ENCODE measurements at regions not wholly inside any gene's neighbourhood (a gene's known extent, or its start where the extent isn't known, plus 50 kb on each side); places are given as distances from the start of the nearest gene placed in this dataset.

DNA sequence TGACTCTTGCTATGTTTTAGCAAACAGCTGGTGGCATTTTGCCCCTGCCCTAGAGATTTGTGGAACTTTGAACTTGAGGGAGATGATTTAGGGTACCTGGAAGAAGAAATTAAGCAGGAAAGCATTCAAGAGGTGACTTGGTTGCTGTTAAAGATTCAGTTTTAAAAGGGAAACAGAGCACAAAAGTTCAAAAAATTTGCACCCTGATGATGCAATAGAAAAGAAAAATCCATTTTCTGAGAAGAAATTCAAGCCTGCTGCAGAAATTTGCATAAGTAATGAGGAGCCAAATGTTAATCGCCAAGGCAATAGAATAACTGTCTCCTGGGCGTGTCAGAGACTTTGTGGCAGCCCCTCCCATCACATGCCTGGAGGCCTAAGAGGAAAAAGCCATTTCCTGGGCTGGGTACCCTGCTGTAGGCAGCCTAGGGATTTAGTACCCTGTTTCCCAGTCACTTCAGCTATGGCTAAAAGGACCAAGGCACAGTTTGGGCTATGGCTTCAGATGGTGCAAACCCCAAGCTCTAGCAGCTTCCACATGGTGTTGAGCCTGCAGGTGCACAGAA is 958.5 kb upstream of the MIR17HG start:
- no peak; the same call in 1 of the 2 replicates for ATAC-seq
- Mint-ChIP-seq H3K4me3 (no peak overlapping the region), H3K27me3 (ENCODE audit: low read depth) (no peaks in the 10 kb centered on the region), H3K27ac (no peak overlapping the region), H3K9me3 (peaks cover 40% of the 10 kb centered on the region), H3K4me1 (peaks cover 5% of the 10 kb centered on the region), H3K36me3 (peaks cover 29% of the 10 kb centered on the region)
- TF ChIP-seq TEAD1 (CRISPR knock-in tag; IDR thresholded peaks at IDR 0.05), result no peak
- no peak for TF ChIP-seq NR1H2 (CRISPR knock-in tag; IDR thresholded peaks at IDR 0.05)
- no peak for TF ChIP-seq ZNF219 (CRISPR knock-in tag; IDR thresholded peaks at IDR 0.05; ENCODE audit: borderline replicate concordance)
- no peak for TF ChIP-seq KAT7 (CRISPR knock-in tag; IDR thresholded peaks at IDR 0.05; ENCODE audit: borderline replicate concordance)
- TF ChIP-seq, protein P1, sequence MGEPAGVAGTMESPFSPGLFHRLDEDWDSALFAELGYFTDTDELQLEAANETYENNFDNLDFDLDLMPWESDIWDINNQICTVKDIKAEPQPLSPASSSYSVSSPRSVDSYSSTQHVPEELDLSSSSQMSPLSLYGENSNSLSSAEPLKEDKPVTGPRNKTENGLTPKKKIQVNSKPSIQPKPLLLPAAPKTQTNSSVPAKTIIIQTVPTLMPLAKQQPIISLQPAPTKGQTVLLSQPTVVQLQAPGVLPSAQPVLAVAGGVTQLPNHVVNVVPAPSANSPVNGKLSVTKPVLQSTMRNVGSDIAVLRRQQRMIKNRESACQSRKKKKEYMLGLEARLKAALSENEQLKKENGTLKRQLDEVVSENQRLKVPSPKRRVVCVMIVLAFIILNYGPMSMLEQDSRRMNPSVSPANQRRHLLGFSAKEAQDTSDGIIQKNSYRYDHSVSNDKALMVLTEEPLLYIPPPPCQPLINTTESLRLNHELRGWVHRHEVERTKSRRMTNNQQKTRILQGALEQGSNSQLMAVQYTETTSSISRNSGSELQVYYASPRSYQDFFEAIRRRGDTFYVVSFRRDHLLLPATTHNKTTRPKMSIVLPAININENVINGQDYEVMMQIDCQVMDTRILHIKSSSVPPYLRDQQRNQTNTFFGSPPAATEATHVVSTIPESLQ (CRISPR knock-in tag; IDR thresholded peaks at IDR 0.05), result no peak
- no peak for TF ChIP-seq EMX1 (CRISPR knock-in tag; IDR thresholded peaks at IDR 0.05)
- ChIA-PET POLR2A (no interaction called here), CTCF (no interaction called here)
- DNase-seq (ENCODE audit: low spot score), result no peak

DNA sequence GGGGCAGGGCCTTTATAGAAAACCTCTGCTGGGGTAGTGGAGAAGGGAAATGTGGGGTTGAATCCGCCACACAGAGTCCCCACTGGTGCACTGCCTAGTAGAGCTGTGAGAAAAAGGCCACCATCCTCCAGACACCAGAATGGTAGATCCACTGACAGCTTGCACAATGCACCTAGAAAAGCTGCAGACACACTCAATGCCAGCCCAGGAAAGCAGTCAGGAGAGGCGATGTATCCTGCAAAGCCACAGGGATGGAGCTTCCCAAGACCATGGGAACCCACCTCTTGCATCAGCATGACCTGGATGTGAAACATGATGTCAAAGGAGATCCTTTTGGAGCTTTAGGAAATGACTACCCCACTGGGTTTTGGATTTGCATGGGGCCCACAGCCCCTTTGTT is 958.0 kb upstream of the MIR17HG start:
- ATAC-seq, result no peak
- H3K4me1 Mint-ChIP-seq, result peaks cover 5% of the 10 kb centered on the region
- H3K9me3 Mint-ChIP-seq, result peaks cover 40% of the 10 kb centered on the region
- H3K4me3 Mint-ChIP-seq, result no peak overlapping the region
- H3K27me3 Mint-ChIP-seq (ENCODE audit: low read depth), result no peaks in the 10 kb centered on the region
- ChIA-PET POLR2A (no interaction called here), CTCF (no interaction called here)
- DNase-seq (ENCODE audit: low spot score), result no peak
- H3K36me3 Mint-ChIP-seq, result peaks cover 29% of the 10 kb centered on the region
- no peak overlapping the region for H3K27ac Mint-ChIP-seq
- TF ChIP-seq, protein P2, sequence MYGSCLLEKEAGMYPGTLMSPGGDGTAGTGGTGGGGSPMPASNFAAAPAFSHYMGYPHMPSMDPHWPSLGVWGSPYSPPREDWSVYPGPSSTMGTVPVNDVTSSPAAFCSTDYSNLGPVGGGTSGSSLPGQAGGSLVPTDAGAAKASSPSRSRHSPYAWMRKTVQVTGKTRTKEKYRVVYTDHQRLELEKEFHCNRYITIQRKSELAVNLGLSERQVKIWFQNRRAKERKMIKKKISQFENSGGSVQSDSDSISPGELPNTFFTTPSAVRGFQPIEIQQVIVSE (CRISPR knock-in tag; IDR thresholded peaks at IDR 0.05; ENCODE audit: borderline replicate concordance), result no peak
- TF ChIP-seq GRHL2 (CRISPR knock-in tag; IDR thresholded peaks at IDR 0.05; ENCODE audit: insufficient replicate concordance, severe bottlenecking) (no peak), MYBL2 (CRISPR knock-in tag; IDR thresholded peaks at IDR 0.05) (no peak), OVOL2 (CRISPR knock-in tag; IDR thresholded peaks at IDR 0.05; ENCODE audit: borderline replicate concordance) (no peak), ZBTB21 (CRISPR knock-in tag; IDR thresholded peaks at IDR 0.05; ENCODE audit: borderline replicate concordance) (no peak), CBFB (CRISPR knock-in tag; IDR thresholded peaks at IDR 0.05; ENCODE audit: low read depth) (no peak), KAT7 (CRISPR knock-in tag; IDR thresholded peaks at IDR 0.05; ENCODE audit: borderline replicate concordance) (no peak), FOXJ3 (CRISPR knock-in tag; IDR thresholded peaks at IDR 0.05; ENCODE audit: borderline replicate concordance) (no peak), ZNF219 (CRISPR knock-in tag; IDR thresholded peaks at IDR 0.05; ENCODE audit: borderline replicate concordance) (no peak)
- TF ChIP-seq, protein P3, sequence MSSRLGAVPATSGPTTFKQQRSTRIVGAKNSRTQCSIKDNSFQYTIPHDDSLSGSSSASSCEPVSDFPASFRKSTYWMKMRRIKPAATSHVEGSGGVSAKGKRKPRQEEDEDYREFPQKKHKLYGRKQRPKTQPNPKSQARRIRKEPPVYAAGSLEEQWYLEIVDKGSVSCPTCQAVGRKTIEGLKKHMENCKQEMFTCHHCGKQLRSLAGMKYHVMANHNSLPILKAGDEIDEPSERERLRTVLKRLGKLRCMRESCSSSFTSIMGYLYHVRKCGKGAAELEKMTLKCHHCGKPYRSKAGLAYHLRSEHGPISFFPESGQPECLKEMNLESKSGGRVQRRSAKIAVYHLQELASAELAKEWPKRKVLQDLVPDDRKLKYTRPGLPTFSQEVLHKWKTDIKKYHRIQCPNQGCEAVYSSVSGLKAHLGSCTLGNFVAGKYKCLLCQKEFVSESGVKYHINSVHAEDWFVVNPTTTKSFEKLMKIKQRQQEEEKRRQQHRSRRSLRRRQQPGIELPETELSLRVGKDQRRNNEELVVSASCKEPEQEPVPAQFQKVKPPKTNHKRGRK (CRISPR knock-in tag; IDR thresholded peaks at IDR 0.05; ENCODE audit: borderline replicate concordance), result no peak
- TF ChIP-seq, protein P4, sequence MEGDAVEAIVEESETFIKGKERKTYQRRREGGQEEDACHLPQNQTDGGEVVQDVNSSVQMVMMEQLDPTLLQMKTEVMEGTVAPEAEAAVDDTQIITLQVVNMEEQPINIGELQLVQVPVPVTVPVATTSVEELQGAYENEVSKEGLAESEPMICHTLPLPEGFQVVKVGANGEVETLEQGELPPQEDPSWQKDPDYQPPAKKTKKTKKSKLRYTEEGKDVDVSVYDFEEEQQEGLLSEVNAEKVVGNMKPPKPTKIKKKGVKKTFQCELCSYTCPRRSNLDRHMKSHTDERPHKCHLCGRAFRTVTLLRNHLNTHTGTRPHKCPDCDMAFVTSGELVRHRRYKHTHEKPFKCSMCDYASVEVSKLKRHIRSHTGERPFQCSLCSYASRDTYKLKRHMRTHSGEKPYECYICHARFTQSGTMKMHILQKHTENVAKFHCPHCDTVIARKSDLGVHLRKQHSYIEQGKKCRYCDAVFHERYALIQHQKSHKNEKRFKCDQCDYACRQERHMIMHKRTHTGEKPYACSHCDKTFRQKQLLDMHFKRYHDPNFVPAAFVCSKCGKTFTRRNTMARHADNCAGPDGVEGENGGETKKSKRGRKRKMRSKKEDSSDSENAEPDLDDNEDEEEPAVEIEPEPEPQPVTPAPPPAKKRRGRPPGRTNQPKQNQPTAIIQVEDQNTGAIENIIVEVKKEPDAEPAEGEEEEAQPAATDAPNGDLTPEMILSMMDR (IDR thresholded peaks at IDR 0.05), result no peak
- TF ChIP-seq, protein P5, sequence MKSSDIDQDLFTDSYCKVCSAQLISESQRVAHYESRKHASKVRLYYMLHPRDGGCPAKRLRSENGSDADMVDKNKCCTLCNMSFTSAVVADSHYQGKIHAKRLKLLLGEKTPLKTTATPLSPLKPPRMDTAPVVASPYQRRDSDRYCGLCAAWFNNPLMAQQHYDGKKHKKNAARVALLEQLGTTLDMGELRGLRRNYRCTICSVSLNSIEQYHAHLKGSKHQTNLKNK (CRISPR knock-in tag; IDR thresholded peaks at IDR 0.05), result no peak
- TF ChIP-seq, protein P6, sequence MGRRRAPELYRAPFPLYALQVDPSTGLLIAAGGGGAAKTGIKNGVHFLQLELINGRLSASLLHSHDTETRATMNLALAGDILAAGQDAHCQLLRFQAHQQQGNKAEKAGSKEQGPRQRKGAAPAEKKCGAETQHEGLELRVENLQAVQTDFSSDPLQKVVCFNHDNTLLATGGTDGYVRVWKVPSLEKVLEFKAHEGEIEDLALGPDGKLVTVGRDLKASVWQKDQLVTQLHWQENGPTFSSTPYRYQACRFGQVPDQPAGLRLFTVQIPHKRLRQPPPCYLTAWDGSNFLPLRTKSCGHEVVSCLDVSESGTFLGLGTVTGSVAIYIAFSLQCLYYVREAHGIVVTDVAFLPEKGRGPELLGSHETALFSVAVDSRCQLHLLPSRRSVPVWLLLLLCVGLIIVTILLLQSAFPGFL (CRISPR knock-in tag; IDR thresholded peaks at IDR 0.05; ENCODE audit: borderline replicate concordance), result no peak
- TF ChIP-seq, protein P7, sequence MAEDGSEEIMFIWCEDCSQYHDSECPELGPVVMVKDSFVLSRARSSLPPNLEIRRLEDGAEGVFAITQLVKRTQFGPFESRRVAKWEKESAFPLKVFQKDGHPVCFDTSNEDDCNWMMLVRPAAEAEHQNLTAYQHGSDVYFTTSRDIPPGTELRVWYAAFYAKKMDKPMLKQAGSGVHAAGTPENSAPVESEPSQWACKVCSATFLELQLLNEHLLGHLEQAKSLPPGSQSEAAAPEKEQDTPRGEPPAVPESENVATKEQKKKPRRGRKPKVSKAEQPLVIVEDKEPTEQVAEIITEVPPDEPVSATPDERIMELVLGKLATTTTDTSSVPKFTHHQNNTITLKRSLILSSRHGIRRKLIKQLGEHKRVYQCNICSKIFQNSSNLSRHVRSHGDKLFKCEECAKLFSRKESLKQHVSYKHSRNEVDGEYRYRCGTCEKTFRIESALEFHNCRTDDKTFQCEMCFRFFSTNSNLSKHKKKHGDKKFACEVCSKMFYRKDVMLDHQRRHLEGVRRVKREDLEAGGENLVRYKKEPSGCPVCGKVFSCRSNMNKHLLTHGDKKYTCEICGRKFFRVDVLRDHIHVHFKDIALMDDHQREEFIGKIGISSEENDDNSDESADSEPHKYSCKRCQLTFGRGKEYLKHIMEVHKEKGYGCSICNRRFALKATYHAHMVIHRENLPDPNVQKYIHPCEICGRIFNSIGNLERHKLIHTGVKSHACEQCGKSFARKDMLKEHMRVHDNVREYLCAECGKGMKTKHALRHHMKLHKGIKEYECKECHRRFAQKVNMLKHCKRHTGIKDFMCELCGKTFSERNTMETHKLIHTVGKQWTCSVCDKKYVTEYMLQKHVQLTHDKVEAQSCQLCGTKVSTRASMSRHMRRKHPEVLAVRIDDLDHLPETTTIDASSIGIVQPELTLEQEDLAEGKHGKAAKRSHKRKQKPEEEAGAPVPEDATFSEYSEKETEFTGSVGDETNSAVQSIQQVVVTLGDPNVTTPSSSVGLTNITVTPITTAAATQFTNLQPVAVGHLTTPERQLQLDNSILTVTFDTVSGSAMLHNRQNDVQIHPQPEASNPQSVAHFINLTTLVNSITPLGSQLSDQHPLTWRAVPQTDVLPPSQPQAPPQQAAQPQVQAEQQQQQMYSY (CRISPR knock-in tag; IDR thresholded peaks at IDR 0.05), result no peak
